Nephron (organoid): ENCODE measurements at regions not wholly inside any gene's neighbourhood (a gene's known extent, or its start where the extent isn't known, plus 50 kb on each side); places are given as distances from the start of the nearest gene placed in this dataset.

Source experiments
- H3K27ac Mint-ChIP-seq, 3 experiments: 2 replicates each; pipeline ENCODE4 v1.8.0; 2020; ENCODE audit warnings: mixed read lengths in 3 of 3, mild to moderate bottlenecking in 2 of 3, moderate library complexity in 1 of 3
- H3K27me3 Mint-ChIP-seq: 2 replicates; pipeline ENCODE4 v1.8.0; 2021; ENCODE audit warnings: low read depth, mild to moderate bottlenecking, moderate library complexity, mixed read lengths
- H3K36me3 Mint-ChIP-seq: 2 replicates; pipeline ENCODE4 v1.8.0; 2020; ENCODE audit warnings: low read depth, mixed read lengths
- H3K4me1 Mint-ChIP-seq: 2 replicates; pipeline ENCODE4 v1.8.0; 2020; ENCODE audit warnings: mixed read lengths
- H3K4me3 Mint-ChIP-seq, 3 experiments: 2 replicates each; pipeline ENCODE4 v1.8.0; 2020; ENCODE audit warnings: mild to moderate bottlenecking in 3 of 3, mixed read lengths in 3 of 3, moderate library complexity in 2 of 3
- H3K9me3 Mint-ChIP-seq: 2 replicates; pipeline ENCODE4 v1.8.0; 2020; ENCODE audit warnings: mixed read lengths
- CTCF ChIP-seq, 3 experiments: fragments of 200-600 bp; sonication (generic); IDR thresholded peaks; one replicate each; pipeline ENCODE4 v1.5.0; 2021; ENCODE audit warnings: antibody characterized with exemption in 3 of 3; ENCODE audit not compliant: unreplicated experiment in 3 of 3

DNA sequence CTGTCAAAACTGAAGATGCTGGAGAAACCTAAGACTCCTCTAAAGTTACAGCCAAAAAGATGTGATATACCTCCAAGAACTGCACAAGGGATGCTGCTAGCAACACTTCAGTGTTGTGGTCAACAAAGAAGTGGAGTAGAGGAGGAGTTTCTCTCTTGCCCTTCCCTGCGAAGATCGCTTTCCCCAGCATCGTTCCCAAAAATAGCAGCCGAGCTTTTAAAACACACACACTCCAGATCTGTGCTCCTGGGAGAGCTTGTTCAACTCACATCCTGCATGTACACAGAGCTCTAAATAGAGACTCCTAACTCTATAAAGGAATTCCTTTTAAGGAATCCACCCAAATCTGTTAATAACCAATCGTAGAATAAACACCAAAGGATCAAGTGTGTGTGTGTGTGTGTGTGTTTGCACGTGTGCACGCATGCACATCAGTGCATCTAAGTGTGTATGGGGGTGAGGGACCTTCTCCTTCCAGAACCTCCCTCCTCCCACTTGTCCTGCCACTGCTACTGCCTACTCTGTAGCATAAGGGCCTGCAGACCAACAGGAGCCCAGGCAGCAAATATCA lies 58.5 kb downstream of the PSMG1 start:
- H3K27me3 Mint-ChIP-seq: peaks cover 9% of the 10 kb centered on the region
- H3K36me3 Mint-ChIP-seq: peaks cover 5% of the 10 kb centered on the region
- TF ChIP-seq CTCF (IDR thresholded peaks at IDR 0.05; ENCODE audit: unreplicated experiment in 3 of 3): no peak
- H3K27ac Mint-ChIP-seq: peak overlapping the region; percentile 29 to 85 (median 58)
- H3K9me3 Mint-ChIP-seq: peaks cover 21% of the 10 kb centered on the region
- H3K4me3 Mint-ChIP-seq: no peak overlapping the region
- peaks cover 11% of the 10 kb centered on the region for H3K4me1 Mint-ChIP-seq

DNA sequence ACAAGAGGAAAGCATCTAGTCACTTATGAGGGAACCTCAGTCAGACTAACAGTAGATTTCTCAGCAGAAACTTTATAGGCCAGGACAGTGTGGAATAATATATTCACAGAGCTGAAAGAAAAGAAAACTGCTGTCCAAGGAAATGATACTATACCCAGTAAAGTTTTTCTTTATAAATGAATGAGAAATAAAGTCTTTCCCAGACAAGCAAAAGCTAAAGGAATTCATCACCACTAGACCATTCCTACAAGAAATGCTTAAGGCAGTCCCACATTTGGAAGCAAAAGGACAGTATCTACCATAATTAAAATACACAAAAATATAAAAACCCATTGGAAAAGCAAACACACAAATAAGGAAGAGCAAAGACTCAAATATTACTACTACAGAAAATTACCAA lies 59.9 kb downstream of the PSMG1 start:
- Mint-ChIP-seq H3K27me3 (peaks cover 9% of the 10 kb centered on the region), H3K4me1 (peaks cover 11% of the 10 kb centered on the region), H3K4me3 (no peak overlapping the region), H3K9me3 (peaks cover 24% of the 10 kb centered on the region), H3K36me3 (peaks cover 5% of the 10 kb centered on the region), H3K27ac (no peak overlapping the region)
- TF ChIP-seq CTCF (IDR thresholded peaks at IDR 0.05; ENCODE audit: unreplicated experiment in 3 of 3): no peak

GRCh38 chr21:39121600-39122355 lies 61.5 kb downstream of the PSMG1 start:
- Mint-ChIP-seq H3K4me1 (peaks cover 11% of the 10 kb centered on the region), H3K9me3 (peaks cover 26% of the 10 kb centered on the region), H3K27me3 (peaks cover 4% of the 10 kb centered on the region), H3K27ac (no peak overlapping the region), H3K4me3 (no peak overlapping the region), H3K36me3 (peaks cover 5% of the 10 kb centered on the region)
- TF ChIP-seq CTCF (IDR thresholded peaks at IDR 0.05; ENCODE audit: unreplicated experiment in 3 of 3): no peak

DNA sequence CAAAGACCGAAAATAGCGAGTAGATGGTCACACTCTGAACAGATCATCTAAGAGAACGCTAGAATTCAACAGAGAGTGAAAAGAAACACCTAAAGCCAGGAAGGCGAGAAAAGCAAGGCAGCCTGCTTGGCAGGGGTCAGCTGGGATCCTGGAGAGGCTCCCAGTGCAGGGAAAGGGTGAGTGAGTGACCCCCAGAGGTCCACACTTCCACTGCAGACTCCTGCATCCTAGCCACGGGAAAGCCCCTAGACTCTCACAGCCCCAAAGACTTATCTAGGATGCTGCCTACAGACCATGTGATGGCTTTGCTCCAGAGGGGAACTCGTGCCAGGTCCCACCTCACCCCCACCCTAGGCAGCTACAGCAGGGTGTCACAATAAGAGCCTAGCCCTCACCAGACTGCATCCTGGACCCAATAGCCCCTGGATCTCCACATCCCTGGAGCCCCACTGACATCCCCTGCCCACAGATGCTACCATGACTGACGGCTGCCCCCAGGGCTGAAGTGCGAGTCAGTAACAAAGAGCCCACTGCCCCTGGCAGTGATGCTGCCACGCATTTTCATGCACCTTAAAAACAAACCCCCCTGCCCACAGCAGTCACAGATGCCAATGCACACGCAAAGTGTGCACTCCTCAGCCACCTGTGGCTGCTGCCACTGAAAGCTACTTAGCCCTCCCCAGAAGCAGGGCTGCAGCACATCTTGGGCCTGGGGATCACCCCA lies 62.2 kb downstream of the PSMG1 start:
- no peak for TF ChIP-seq CTCF (IDR thresholded peaks at IDR 0.05; ENCODE audit: unreplicated experiment in 3 of 3)
- no peak overlapping the region for H3K27ac Mint-ChIP-seq

GRCh38 chr21:39119891-39120290 lies 63.4 kb downstream of the PSMG1 start:
- peaks cover 25% of the 10 kb centered on the region for H3K9me3 Mint-ChIP-seq
- no peak for TF ChIP-seq CTCF (IDR thresholded peaks at IDR 0.05; ENCODE audit: unreplicated experiment in 3 of 3)
- peaks cover 14% of the 10 kb centered on the region for H3K4me1 Mint-ChIP-seq
- peaks cover 4% of the 10 kb centered on the region for H3K27me3 Mint-ChIP-seq
- H3K36me3 Mint-ChIP-seq: peaks cover 5% of the 10 kb centered on the region
- H3K4me3 Mint-ChIP-seq: no peak overlapping the region
- no peak overlapping the region for H3K27ac Mint-ChIP-seq

More for the DNA sequence above, 62.2 kb downstream of the PSMG1 start:
- Mint-ChIP-seq H3K4me3 (no peak overlapping the region), H3K4me1 (peaks cover 14% of the 10 kb centered on the region), H3K36me3 (peaks cover 5% of the 10 kb centered on the region), H3K27me3 (peaks cover 4% of the 10 kb centered on the region), H3K9me3 (peaks cover 26% of the 10 kb centered on the region)
